ENCODE measurements at regions not wholly inside any gene's neighbourhood (a gene's known extent, or its start where the extent isn't known, plus 50 kb on each side); places are given as distances from the start of the nearest gene placed in this dataset.

GRCh38 chr13:74767050-74767449, 632.8 kb upstream of the KLF12 start:
- TF ChIP-seq POLR2A (IDR thresholded peaks at IDR 0.05): no peak
- TF ChIP-seq, protein P1, sequence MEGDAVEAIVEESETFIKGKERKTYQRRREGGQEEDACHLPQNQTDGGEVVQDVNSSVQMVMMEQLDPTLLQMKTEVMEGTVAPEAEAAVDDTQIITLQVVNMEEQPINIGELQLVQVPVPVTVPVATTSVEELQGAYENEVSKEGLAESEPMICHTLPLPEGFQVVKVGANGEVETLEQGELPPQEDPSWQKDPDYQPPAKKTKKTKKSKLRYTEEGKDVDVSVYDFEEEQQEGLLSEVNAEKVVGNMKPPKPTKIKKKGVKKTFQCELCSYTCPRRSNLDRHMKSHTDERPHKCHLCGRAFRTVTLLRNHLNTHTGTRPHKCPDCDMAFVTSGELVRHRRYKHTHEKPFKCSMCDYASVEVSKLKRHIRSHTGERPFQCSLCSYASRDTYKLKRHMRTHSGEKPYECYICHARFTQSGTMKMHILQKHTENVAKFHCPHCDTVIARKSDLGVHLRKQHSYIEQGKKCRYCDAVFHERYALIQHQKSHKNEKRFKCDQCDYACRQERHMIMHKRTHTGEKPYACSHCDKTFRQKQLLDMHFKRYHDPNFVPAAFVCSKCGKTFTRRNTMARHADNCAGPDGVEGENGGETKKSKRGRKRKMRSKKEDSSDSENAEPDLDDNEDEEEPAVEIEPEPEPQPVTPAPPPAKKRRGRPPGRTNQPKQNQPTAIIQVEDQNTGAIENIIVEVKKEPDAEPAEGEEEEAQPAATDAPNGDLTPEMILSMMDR (IDR thresholded peaks at IDR 0.05): no peak
- TF ChIP-seq EP300 (IDR thresholded peaks at IDR 0.05): no peak

All from ovary (tissue), 3 donors.